ENCODE measurements at regions not wholly inside any gene's neighbourhood (a gene's known extent, or its start where the extent isn't known, plus 50 kb on each side); places are given as distances from the start of the nearest gene placed in this dataset.

DNA sequence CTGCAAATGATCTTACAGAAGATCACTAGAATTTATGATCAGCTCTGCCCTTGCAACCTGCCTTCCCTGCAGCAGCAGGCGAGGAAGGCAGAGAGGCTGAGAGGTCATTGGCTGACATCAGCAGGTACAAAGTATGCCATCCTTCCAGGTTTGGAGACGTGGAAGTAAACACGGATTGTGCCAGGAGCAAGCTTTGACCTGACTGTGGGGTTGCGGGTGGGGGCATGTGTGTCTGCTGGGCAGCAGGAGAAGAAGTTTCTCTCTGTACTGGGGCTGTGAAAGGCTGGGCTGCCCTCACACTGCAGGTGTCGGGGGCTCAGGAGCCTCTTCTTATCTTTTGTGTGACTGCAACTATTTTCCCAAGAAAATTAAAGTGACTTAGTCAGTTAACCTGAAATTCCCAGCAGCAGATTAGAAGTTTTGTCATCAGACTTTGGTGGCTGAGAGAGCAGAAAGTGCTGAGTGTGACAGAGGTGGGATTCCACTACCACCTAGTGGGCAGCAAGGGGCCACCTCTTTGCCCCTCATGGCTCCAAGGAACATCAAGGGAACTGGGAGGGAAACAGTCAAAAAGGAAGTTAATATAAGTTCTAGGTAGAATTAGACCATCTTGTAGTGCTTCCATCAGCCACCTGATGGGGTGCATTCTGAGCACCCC, 565.9 kb downstream of the ETS1 start:
- ATAC-seq (no peak), DNase-seq (no peak)
- no peaks in the 10 kb centered on the region for H3K4me1 Mint-ChIP-seq
- H3K27ac Mint-ChIP-seq = no peak overlapping the region
- H3K4me3 Mint-ChIP-seq = no peak overlapping the region
- peaks cover 0 to 8% (median 0%) of the 10 kb centered on the region in 5 donors for H3K27me3 Mint-ChIP-seq
- H3K36me3 Mint-ChIP-seq = no peaks in the 10 kb centered on the region
- H3K9me3 Mint-ChIP-seq = no peaks in the 10 kb centered on the region
- POLR2A ChIA-PET = no interaction called here

DNA sequence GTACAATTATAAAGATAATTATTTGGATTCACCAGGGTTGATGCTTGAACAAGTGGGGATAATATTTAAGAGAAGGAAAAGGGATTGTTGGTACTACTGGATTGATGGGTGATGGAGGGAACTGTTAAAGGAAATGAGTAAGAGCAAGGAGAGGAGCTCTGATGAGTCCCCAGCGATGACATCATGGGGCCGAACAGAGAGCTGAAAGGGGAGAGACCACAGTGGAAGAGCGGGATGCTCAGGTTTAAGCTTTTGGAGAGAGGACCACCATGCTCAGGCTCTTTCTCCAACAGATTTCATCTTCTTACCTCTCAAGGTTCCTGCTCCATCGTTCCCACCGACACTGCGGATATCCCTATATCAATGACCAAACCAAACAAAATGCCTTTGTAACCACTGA, 568.7 kb downstream of the ETS1 start:
- POLR2A ChIA-PET = no interaction called here
- Mint-ChIP-seq H3K36me3 (no peaks in the 10 kb centered on the region), H3K27me3 (peaks cover 0 to 4% (median 1%) of the 10 kb centered on the region in 5 donors), H3K4me1 (no peaks in the 10 kb centered on the region), H3K4me3 (no peak overlapping the region), H3K9me3 (no peaks in the 10 kb centered on the region), H3K27ac (no peak overlapping the region)
- no peak for DNase-seq
- ATAC-seq = no peak

DNA sequence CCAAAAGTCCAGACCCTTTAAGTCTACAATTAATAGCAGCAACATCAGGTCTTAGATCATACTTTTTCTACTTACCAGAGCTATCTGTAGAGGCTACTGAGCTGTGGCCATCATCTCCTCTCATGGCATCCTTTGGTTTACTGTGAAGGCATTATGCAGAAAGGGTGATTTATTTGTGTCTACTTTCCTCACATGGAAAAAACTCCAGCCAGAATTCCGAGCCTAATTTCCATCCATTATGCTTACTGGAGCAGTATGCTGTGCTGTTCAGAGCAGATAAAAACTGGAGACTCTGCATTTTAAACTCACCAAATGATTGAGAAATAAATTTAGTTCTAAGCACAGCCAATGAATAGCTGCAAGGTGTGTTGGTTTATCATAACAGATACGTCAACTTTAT, 581.8 kb downstream of the ETS1 start:
- peaks cover 12 to 51% (median 27%) of the 10 kb centered on the region in 5 donors for H3K27me3 Mint-ChIP-seq
- POLR2A ChIA-PET = no interaction called here
- no peak overlapping the region for H3K27ac Mint-ChIP-seq
- DNase-seq (no peak), ATAC-seq (no peak)
- H3K36me3 Mint-ChIP-seq = peaks cover 0 to 24% (median 22%) of the 10 kb centered on the region in 3 donors
- no peak overlapping the region for H3K4me3 Mint-ChIP-seq
- peaks cover 14 to 41% (median 27%) of the 10 kb centered on the region in 9 donors for H3K9me3 Mint-ChIP-seq
- no peaks in the 10 kb centered on the region for H3K4me1 Mint-ChIP-seq

DNA sequence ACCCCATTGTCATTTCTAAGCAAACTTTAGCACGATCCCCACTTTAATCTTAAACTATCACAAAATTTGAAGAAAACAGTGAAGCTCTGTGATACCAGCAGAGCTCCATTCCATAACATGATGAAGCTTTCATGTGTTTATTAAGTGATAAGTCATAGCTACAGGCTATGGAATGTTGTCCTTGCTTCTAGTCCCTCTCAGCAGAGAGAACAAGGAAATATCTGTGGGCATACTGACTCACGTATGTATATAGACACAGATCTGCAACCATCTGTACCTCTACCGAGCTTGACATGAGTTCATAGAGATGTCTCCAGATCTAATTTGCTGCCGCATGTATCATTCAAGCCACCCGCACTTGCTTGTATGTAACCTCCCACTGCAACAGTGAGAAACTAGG, 588.9 kb downstream of the ETS1 start:
- no peak for DNase-seq
- no peak for ATAC-seq
- Mint-ChIP-seq H3K4me3 (no peak overlapping the region), H3K9me3 (peaks cover 0 to 6% (median 0%) of the 10 kb centered on the region in 9 donors), H3K4me1 (no peaks in the 10 kb centered on the region), H3K36me3 (no peaks in the 10 kb centered on the region), H3K27ac (no peak overlapping the region), H3K27me3 (peaks cover 12 to 53% (median 21%) of the 10 kb centered on the region in 5 donors)
- POLR2A ChIA-PET = no interaction called here

DNA sequence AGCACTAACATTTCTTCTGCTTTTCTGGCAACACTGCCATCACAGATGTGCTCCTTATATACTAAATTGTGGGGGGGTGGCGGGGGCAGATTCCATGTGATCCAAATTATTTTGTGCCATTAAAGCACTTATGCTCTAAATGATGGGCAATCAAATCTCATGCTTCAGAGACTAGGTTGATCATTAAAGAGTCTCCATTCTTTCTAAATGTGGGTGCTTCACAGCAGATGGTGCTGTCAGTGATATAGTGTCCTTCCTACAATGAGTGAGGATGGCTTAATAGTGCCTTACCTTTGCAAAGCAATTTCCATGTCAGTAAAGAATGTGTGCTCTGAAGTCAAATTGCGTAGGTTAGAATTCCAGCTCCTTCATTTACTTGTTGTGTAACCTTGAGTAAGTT, 589.8 kb downstream of the ETS1 start:
- Mint-ChIP-seq H3K27ac (no peak overlapping the region), H3K36me3 (no peaks in the 10 kb centered on the region), H3K27me3 (peaks cover 13 to 54% (median 22%) of the 10 kb centered on the region in 5 donors), H3K9me3 (no peaks in the 10 kb centered on the region), H3K4me3 (no peak overlapping the region), H3K4me1 (no peaks in the 10 kb centered on the region)
- no peak for ATAC-seq
- no peak for DNase-seq
- POLR2A ChIA-PET = no interaction called here

DNA sequence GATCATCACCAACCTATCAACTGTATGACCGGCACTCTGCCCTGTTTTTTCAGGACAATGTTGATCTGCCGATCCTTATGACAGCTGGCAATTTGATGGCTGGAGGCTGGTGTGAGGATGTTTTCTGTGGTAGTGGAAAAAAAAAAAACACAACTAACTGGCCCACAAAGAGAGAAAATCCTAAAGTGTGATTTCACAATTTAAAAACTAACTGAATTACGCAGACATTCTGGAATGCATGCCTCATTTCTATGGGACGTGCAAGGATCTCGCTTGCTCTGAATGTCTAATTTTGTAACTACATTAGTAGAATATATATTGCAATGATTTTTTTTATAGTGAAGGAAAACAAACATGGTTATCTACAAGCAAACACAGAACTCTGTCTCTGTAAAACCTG, 590.5 kb downstream of the ETS1 start:
- no peaks in the 10 kb centered on the region for H3K4me1 Mint-ChIP-seq
- no peak overlapping the region for H3K27ac Mint-ChIP-seq
- DNase-seq (no peak), ATAC-seq (no peak)
- peaks cover 11 to 49% (median 20%) of the 10 kb centered on the region in 5 donors for H3K27me3 Mint-ChIP-seq
- H3K36me3 Mint-ChIP-seq = no peaks in the 10 kb centered on the region
- POLR2A ChIA-PET = no interaction called here
- H3K4me3 Mint-ChIP-seq = no peak overlapping the region
- no peaks in the 10 kb centered on the region for H3K9me3 Mint-ChIP-seq

DNA sequence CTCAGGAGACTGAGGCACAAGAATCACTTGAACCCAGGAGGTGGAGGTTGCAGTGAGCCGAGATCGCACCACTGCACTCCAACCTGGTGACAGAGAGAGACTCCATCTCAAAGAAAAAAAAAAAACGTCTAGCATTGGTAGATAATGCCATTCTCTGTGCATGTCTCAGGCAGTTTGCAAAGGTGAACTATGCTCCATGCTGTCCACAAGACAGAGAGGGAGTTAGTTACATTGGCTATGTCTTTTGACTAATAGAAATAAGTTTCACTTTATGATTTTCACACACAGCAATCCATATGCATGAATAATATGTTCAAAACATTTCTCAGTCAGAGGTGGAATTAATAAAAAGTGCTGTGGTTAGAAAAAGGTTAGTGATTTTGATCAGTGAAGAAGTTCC, 591.4 kb downstream of the ETS1 start:
- DNase-seq (no peak), ATAC-seq (no peak)
- Mint-ChIP-seq H3K27ac (no peak overlapping the region), H3K9me3 (no peaks in the 10 kb centered on the region), H3K4me1 (no peaks in the 10 kb centered on the region), H3K27me3 (peaks cover 11 to 49% (median 20%) of the 10 kb centered on the region in 5 donors), H3K4me3 (no peak overlapping the region), H3K36me3 (no peaks in the 10 kb centered on the region)
- POLR2A ChIA-PET = no interaction called here

DNA sequence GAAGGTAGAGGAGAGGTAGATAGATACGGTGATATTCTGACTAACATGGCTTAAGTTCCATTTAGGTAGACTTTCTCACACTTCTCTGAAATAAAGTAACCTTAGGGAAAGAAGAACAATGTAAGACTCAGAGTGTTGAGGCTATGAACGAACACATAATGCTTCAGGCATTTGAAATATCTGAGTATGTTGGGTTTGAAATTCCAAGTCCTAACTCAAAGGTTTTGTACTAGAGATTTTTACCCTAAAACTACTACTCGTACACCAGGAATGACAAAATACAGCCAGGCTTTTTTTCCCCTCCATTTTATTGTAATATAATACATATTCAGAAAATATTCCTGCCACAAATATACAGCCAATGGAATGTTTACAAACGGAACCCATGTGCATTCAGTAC, 592.6 kb downstream of the ETS1 start:
- POLR2A ChIA-PET = no interaction called here
- Mint-ChIP-seq H3K27ac (no peak overlapping the region), H3K4me1 (no peaks in the 10 kb centered on the region), H3K36me3 (no peaks in the 10 kb centered on the region), H3K27me3 (peaks cover 13 to 55% (median 22%) of the 10 kb centered on the region in 5 donors), H3K4me3 (no peak overlapping the region), H3K9me3 (no peaks in the 10 kb centered on the region)
- DNase-seq = no peak
- ATAC-seq = no peak

DNA sequence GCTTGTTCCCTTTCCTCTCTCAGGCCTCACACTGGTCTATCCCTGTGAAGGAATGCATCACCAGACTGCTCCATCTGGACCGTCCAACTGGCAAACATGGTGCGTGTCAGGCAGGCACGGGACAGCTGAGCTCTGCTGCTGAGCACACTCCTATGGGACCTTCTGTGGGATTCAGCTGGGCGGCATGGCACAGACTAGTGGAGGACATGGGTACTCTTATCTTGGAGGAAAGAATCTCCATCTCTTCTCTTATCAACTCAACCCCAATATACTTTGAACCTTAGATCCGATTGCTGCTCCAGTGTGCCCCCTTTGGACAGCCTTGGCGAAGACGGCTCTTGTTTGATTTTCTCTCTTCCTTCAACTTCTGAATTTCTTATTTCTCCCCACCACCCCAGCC, 593.6 kb downstream of the ETS1 start:
- H3K27me3 Mint-ChIP-seq = peaks cover 13 to 58% (median 25%) of the 10 kb centered on the region in 5 donors
- ATAC-seq (no peak), DNase-seq (no peak)
- H3K27ac Mint-ChIP-seq = no peak overlapping the region
- no peak overlapping the region for H3K4me3 Mint-ChIP-seq
- POLR2A ChIA-PET = no interaction called here
- no peaks in the 10 kb centered on the region for H3K9me3 Mint-ChIP-seq
- no peaks in the 10 kb centered on the region for H3K36me3 Mint-ChIP-seq
- no peaks in the 10 kb centered on the region for H3K4me1 Mint-ChIP-seq

DNA sequence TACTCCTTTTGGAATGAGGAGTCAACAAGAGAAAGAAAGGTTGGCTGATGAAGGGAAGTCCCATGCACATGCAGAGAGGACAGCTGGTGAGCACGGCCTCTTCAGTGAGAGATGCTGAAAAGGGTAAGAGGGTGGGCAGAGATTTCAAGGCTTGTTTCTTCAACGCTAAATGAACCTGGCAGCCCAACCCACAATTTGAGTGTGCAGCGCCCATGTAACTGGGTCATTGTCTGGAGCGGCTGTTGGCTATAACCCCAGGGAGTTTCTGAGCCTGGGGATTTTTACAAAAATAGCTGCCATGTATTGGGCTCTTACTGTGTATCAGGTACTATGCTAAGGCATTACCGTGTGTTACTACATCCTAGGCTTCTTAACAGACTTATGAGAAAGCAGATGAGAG, 594.1 kb downstream of the ETS1 start:
- DNase-seq = no peak
- H3K36me3 Mint-ChIP-seq = no peaks in the 10 kb centered on the region
- H3K27ac Mint-ChIP-seq = no peak overlapping the region
- no peak for ATAC-seq
- no peaks in the 10 kb centered on the region for H3K4me1 Mint-ChIP-seq
- no peaks in the 10 kb centered on the region for H3K9me3 Mint-ChIP-seq
- POLR2A ChIA-PET = no interaction called here
- H3K4me3 Mint-ChIP-seq = no peak overlapping the region
- H3K27me3 Mint-ChIP-seq = peaks cover 13 to 58% (median 25%) of the 10 kb centered on the region in 5 donors

DNA sequence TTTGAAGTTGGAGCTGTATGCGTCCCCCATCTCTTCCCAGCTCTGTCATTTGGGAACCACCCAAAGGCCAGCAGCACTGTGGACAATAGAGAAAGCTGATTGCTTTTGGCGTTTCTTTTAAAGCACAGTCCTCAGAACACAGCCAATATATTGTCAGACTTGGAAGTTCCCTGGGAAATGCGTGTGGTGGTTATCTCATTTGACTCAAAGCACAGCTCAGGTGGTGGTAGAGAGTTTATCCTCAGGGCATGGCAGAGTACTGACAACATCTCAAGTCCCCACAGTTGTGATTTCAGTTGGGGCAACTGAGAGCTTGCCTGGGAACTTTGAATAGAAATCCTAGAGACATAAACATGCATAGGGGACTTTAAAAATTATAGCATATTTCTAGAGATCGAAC, 601.3 kb downstream of the ETS1 start:
- H3K36me3 Mint-ChIP-seq = peaks cover 0 to 26% (median 10%) of the 10 kb centered on the region in 3 donors
- H3K4me3 Mint-ChIP-seq = no peak overlapping the region
- peaks cover 0 to 33% (median 17%) of the 10 kb centered on the region in 9 donors for H3K9me3 Mint-ChIP-seq
- DNase-seq (no peak), ATAC-seq (no peak)
- H3K27ac Mint-ChIP-seq = no peak overlapping the region
- POLR2A ChIA-PET = no interaction called here
- H3K4me1 Mint-ChIP-seq = no peaks in the 10 kb centered on the region
- peaks cover 6 to 20% (median 12%) of the 10 kb centered on the region in 5 donors for H3K27me3 Mint-ChIP-seq

DNA sequence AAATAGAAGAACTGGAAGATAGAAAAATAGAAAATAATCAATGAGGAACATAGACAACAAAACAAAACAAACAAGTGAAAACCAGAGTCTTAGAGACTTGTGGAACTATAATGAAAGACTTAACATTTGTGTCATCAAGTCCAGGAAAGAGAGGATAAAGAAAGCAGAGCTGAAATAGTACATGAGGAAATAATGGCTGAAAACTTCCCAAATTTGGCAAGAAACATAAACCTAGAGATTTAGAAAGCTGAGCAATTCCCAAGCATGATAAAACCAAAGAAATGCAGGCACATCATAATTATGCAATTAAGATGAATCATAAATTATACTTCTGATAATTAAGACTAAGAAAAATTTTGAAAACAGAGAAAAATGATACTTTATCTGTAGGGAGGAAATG, 614.5 kb downstream of the ETS1 start:
- DNase-seq (no peak), ATAC-seq (no peak)
- Mint-ChIP-seq H3K36me3 (peaks cover 0 to 6% (median 4%) of the 10 kb centered on the region in 3 donors), H3K4me3 (no peak overlapping the region), H3K27me3 (peaks cover 8 to 41% (median 18%) of the 10 kb centered on the region in 5 donors), H3K4me1 (no peaks in the 10 kb centered on the region), H3K27ac (no peak overlapping the region), H3K9me3 (peaks cover 0 to 21% (median 7%) of the 10 kb centered on the region in 9 donors)
- POLR2A ChIA-PET = no interaction called here

DNA sequence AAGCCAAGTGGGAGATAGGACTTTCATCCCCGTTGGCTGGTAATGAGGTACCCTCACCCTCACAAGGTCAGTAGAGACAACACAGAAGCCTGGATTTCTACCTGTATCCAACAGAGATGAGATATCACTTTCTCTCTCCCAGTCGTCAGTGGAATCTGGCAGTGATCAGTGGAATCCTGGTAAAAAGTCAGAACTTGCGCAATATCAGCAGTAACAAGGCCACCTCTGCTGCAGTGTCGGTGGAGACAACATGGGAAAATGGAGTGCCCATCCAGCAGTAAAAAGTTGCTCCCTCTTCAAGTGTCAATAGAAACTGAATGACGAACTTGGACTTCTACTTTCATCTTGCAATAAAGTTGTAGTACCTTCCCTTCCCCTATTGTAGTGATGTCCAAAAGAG, 615.9 kb downstream of the ETS1 start:
- H3K9me3 Mint-ChIP-seq = peaks cover 0 to 11% (median 7%) of the 10 kb centered on the region in 9 donors

DNA sequence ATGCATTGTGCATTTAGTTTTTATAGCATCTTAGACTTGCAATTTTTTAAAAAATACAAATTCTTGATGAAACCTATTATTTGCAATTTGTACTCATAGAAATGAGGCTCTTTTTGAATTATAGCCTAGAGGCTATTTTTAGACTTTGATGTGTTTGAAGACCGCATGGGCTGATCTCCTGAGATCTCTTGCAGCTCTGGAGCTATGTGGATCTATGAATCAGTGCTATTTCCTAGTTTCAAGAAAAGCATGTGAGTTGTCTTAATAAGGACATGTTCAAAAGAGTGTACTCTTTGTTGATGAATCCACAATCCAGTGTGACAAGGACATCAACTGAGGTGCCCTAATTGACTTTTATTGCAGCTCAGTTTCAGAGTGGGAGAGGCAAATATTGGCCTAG, 620.5 kb downstream of the ETS1 start:
- Mint-ChIP-seq H3K27ac (no peak overlapping the region), H3K27me3 (peaks cover 8 to 51% (median 24%) of the 10 kb centered on the region in 5 donors), H3K36me3 (peaks cover 0 to 4% (median 3%) of the 10 kb centered on the region in 3 donors), H3K4me3 (no peak overlapping the region), H3K4me1 (no peaks in the 10 kb centered on the region), H3K9me3 (peaks cover 0 to 10% (median under 1%) of the 10 kb centered on the region in 9 donors)
- POLR2A ChIA-PET = no interaction called here
- no peak for ATAC-seq
- DNase-seq = no peak

More for the DNA sequence above, 615.9 kb downstream of the ETS1 start:
- ATAC-seq (no peak), DNase-seq (no peak)
- Mint-ChIP-seq H3K36me3 (peaks cover 0 to 4% (median 3%) of the 10 kb centered on the region in 3 donors), H3K27me3 (peaks cover 8 to 47% (median 18%) of the 10 kb centered on the region in 5 donors), H3K27ac (no peak overlapping the region), H3K4me1 (no peaks in the 10 kb centered on the region), H3K4me3 (no peak overlapping the region)
- POLR2A ChIA-PET = no interaction called here
